NCI-H1694 (cell line): ENCODE measurements at regions not wholly inside any gene's neighbourhood (a gene's known extent, or its start where the extent isn't known, plus 50 kb on each side); places are given as distances from the start of the nearest gene placed in this dataset.
A peak's percentile ranks its signal among the peaks of the same experiment; 100 is the strongest.

Source experiments
- DNase-seq: peaks from one replicate; lab custom pipeline; 2025; lab: John Stamatoyannopoulos, UW

DNA sequence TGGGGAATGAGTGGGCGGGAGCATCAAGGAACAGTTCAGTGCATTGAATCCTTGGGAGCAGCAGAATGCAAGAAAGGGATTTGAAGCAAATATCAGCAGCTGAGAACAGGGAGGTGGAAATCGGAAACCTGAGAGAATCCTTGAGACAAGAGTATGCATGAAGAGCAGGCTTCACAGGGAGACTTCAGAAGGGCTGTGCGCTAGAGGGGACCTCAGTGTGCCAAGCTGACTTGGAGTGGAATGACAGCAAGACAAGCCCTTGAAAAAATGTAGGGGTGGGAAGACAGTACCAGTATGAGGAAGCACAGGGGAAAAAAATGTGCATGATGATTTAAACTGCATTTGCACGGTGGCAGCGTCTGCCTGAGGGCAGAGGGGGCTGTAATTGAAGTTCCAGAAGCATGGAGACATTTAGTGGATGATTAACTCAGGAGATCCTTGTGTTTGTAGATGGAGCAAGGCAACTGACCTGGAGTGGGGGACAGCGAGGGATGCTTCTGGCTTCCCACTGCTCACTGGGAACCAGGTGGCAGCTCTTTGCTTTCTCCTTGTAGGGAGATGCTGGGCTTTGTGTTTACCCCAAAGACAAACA, 204.9 kb upstream of the PLET1 start:
- DNase-seq = no peak

- no peak for DNase-seq
Measured at GRCh38 chr11:112467721-112468120, 207.1 kb upstream of the PLET1 start.

- DNase-seq = no peak
Measured at GRCh38 chr11:112469376-112469775, 208.7 kb upstream of the PLET1 start.

DNA sequence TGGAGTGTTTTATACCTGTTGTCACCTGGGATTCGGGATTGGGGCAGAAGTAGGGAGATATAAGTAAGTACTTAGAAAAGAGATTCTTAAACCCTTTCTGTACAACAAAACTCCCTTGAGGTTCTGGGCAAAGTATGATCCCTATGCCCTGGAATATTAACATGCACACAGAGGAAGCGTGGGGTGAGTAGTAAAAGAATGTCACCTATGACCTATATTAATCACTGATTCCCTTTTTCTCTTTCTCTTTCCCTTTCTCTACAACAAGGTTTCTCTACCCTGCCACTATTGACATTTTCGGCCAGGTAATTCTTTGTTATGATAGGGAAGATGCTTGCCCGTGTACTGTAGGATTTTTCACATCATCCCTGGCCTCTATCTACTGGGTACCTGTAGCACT, 209.7 kb upstream of the PLET1 start:
- no peak for DNase-seq

DNA sequence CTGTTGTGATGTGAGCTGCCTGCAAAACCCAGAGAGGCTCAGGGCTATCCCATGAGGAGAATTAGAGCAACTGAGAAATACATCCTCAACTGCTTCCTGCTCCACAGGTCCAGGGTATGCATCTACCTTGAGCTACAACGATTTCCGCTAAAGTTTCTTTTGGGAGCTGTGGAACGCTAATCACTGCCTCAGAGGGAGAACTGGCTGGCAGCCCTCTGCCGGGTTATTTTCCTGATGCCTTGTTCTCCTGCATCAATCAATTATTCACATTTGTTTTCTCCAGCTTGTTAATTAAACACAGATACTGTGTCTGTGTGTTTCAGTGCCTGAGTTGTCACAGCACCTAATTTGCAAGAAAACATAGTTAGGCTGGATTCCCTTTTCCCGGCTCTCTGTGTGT, 211.1 kb upstream of the PLET1 start:
- DNase-seq = no peak

DNA sequence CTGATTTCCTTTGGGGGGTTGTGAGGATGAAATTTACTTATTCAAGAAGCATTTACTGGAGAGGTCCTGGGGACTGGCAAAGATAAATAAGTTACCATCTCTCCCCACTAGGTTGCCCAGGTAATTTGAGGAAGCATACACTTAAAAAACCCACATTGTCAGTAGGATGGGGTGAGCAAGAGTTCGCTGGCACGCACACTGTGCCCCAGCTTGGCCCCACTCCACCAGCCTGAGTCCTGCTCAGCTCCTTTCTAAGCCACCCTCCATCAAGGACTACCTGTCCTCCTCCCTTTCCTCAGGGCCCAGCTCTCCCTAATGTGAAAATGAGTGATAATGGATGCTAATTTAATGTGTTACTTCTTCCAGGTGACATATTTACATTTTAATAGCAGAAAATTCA, 216.5 kb upstream of the PLET1 start:
- no peak for DNase-seq

GRCh38 chr11:112477581-112478317, 217.1 kb upstream of the PLET1 start:
- no peak for DNase-seq

DNA sequence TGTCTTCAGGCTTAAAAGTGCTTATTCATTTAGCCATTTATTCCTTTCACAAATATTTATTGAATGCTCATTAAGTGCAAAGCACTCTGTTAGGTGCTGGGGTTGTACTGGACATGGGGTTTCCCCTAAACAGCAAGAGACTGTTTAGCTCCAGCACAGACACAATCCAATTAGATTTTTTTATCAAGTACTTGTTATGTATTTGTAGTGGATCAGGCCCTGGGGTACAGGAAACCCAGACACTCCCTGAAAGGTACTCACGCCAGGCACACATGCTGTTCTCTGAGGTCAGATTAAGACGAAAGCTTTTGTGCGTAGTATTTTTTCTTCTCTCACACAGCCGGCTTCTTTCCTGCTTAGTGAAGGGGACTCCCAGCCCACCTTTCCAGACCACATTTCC, 218.1 kb upstream of the PLET1 start:
- no peak for DNase-seq

GRCh38 chr11:112481431-112481830, 220.8 kb upstream of the PLET1 start:
- DNase-seq = no peak

GRCh38 chr11:112481893-112482292, 221.2 kb upstream of the PLET1 start:
- no peak for DNase-seq

DNA sequence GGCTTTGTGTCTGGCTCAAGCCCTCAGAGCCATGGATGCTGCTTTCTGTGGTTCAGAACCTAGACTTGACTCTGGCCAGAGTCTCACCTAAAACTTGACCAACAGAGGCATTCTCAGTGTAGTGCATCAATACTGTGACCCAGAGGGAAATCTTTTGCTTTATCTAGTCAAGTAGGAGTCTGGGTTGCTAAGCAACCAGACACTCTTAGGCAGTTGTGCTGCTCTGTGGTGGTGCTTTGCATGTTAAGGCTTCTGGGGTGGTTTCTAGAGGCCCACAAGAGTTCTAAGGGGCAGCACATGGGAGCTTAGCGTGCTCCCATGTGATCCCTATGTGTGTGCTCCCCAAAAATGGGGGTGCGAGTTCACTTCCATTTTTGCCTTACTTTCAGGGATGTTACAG, 224.6 kb upstream of the PLET1 start:
- DNase-seq = no peak

DNA sequence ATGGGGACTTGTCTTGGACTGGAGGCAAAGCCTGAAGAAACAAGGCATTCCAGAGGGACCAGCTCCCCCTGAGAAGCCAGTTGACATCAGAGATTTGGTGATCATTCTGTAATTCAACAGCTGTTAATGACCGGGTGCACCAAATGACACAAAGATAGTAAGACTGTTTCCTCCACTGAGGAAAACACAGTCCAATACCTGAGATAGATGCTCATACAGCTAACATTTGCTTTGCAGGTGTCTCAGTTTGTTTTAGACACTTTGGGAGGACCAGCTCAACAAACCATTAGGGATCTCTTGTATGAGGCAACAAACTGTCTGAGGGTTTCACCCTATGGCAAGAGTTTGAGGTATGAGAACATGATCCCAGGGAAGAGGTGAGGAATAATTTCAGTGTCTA, 237.2 kb upstream of the PLET1 start:
- DNase-seq = no peak

DNA sequence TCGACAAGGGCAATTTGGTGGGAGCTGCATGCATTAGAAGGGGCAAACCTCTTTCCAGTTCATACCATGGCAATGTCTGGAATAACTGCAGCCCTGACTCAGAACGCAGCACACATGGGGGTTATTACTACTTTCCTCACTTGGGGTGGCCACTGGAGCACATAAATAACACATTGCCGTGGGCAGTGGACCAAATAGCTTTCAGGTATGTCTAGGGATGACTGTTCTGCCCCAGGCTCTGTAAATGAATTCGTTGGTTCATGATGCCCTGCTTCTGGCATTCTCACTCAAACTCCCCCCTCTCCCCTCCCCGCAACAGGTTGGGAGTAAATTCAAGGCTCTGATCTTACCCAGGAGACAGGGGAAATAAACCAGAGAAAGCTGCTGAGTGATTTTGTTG, 238.0 kb upstream of the PLET1 start:
- no peak for DNase-seq

DNA sequence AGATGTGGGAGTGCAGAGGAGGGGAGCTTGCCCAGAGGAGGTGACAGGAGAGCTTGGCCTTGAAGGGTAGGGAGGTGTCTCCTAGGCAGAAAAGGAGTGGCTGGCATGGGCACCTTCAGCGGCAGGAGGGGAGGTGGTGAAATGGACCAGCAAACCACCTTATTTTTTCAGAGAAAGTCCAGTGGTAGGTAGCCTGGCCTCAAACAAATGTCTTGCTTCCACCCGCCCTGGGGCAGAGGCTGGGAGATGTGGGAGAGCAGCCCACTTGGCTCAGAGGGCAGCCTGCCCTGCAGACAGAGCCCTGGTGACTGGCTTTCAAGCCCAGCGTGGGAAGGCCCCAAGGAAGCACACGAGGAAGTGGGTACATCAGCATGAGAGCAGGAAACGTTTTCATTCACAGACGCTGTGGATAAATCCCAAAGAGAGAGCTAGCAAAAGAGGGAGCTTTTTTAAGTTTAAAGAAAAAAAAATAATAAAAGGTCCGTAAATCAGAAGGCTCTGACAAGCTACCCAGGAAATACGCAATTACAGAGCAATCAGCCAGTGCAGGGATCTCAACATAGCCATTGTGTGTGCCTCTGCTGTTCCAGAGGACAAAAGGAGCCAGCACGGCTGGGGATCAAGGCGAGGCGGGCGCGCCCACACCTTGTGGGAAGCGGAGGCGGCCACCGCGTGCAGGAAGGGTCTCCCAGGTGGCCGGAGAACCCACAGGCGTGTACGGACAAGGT, 238.7 kb upstream of the PLET1 start:
- DNase-seq = no peak

GRCh38 chr11:112499881-112500204, 239.2 kb upstream of the PLET1 start:
- DNase-seq = no peak

DNA sequence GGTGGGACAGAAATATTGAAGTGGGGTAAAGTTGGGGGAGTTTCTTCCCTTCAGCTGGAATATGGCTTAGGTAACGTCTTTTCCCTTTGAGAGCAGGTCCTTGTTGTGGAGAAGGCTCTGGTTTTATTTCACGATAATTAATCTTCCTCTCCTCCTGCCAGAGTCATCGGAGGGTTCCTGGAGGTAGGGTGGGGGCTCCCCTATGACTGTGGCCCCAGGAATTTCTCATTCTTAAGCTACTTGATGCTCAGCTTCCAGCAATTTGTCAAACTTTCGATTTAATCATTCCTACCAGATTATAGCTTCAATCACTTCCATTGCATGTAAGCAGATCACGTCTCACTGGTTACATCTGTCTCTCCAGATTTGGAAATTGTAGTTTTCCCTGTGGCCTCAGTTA, 242.8 kb upstream of the PLET1 start:
- no peak for DNase-seq

GRCh38 chr11:112504056-112504455, 243.4 kb upstream of the PLET1 start:
- DNase-seq = no peak

GRCh38 chr11:112506852-112507251, 246.2 kb upstream of the PLET1 start:
- DNase-seq = no peak

DNA sequence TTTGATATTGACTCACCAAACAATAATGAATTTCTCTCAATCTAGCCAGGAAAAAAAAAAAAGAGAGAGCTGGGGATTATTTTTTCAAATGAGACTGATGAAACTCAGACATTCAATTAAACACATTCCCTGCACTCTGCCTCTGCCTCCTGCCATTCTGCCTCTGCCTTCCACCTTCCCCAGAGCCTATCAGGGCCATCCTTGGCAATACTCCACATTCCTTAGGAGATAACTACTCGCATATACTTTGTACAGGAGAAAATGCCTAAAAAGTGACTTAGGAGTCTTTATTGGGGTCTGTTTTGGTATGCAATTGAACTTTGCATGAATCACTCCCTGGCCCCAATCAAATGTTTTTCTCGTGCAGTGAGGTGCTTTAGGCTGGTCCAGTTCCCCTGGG, 246.6 kb upstream of the PLET1 start:
- DNase-seq = no peak

GRCh38 chr11:112508750-112509149, 248.1 kb upstream of the PLET1 start:
- DNase-seq = no peak

DNA sequence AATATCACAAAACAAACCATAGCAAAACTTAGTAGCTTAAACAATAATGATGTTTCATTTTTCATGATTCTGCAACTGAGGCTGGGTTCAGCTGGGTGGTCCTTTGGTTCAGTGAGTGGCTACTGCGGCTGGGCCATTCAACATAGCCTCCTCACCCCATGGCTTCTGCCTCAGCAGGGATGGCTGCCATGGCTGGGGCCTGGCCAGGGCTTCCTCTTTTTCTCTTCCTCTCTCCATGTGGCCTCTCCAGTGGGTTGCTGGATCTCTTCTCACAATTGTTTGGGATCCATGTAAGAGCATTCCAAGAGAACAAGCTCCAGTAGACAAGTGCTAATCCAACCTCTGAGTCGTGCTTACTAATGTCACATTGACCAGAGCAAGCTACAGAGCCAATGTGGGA, 248.6 kb upstream of the PLET1 start:
- DNase-seq = no peak

DNA sequence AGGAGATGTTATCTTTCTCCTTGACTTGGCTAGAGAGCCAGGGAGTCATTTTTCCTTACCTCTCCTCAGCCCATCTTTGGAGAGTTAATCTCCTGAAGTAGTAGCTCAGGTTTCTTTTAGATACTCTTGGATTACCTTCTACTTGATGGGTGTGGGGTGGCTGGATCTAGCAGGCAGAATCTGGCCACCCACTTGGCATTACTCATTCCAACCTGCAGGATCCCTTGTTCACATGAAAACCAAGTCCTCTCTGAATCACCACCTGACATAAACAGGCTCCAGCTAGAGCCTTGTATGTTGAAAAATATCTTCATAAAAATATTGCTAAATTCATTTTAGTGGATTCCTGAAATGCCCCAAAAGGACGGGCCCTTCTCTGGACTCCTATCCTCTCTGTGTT, 250.6 kb upstream of the PLET1 start:
- no peak for DNase-seq

- DNase-seq = peak; percentile 7
Measured at GRCh38 chr11:112511911-112512310, 251.3 kb upstream of the PLET1 start.

DNA sequence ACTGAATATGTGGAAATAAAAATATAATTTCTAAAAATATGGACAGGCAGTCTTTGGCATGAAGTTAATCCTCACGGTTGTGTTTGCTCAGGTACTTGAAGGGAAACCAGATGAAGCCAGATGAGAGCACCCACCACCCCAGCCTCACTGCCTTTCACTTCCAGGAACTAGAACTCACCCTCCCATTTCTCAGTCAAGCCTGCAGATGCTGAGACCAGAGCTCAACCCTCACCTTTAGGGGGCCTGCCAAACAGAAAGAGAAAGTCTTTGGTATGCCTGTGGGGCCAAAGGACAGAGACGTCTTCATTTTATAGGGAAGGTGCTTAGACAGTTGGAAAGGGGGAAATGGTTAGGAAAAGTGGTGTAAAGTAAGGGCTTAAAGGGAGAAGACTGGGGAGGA, 252.8 kb upstream of the PLET1 start:
- no peak for DNase-seq
